ENCODE measurements at regions not wholly inside any gene's neighbourhood (a gene's known extent, or its start where the extent isn't known, plus 50 kb on each side); places are given as distances from the start of the nearest gene placed in this dataset.

DNA sequence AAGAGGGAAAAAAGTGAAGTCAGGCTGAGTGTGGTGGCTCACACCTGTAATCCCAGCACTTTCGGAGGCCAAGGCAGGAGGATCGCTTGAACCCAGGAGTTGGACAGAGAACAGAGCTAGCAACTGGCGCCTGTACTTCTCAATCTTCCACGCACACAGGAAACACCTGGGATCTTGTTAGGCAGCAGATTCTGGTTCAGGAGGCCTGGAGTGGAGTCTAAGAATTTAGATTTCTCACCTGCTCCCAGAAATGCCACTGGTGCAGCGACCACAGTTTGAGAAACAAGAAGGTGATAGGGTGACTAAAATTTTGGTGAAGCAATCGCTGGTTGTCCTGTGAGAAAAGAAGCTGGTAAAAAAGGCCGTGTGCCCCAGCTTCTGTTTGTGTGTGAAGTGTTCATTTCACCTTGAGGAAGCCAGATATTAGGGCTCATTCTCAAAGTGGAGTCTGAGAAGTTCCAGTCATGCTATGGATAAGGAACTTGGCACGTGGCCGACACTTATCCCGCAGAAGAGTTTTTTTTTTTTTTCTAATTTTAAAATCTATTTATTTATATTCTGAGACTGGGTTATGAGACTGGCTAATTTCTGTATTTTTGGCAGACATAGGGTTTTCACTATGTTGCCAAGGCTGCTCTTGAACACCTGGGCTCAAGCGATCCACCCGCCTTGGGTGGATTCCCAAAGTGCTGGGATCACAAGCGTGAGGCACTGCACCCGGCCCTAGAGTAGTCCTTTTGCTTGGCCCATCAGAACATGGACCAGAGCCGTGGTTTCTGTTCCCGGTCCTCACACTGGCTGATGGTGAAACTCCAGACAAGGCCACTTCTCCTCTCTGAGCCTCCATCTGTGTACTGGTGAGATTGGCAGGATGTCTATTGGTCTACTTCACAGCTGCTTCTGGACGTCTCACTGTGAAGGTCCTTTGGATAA, 324.6 kb upstream of the PROK2 start:
- TF ChIP-seq EZH2phosphoT487 (IDR thresholded peaks at IDR 0.05; ENCODE audit: low read depth, severe bottlenecking, unreplicated experiment) = no peak
- TF ChIP-seq EZH2 (IDR thresholded peaks at IDR 0.05; ENCODE audit: borderline replicate concordance) = no peak

Data from hepatocyte (in vitro differentiated cells).